T47D (cell line): ENCODE measurements at regions not wholly inside any gene's neighbourhood (a gene's known extent, or its start where the extent isn't known, plus 50 kb on each side); places are given as distances from the start of the nearest gene placed in this dataset.

ENCODE experiments used
- DNase-seq, 2 experiments: peaks; one replicate each; pipeline versions ENCODE4 v3.0.0 to v3.0.0-alpha.2; 2011 to 2012; ENCODE audit warnings: low read depth in 1 of 2, low spot score in 1 of 2
- JUND ChIP-seq: IDR thresholded peaks from 2 replicates; pipeline ENCODE4 v1.6.1; 2012; ENCODE audit warnings: low read depth
- in situ Hi-C: cut with HindIII; loops from 2 replicates; pipeline ENCODE4 v1.10.0; 2016; ENCODE audit warnings: low sequenced_read_pairs, low pct_unique_long_range_greater_than_20kb

GRCh38 chr3:87052499-87053260 lies 61.7 kb upstream of the VGLL3 start:
- in situ Hi-C loops, result no loop called here
- DNase-seq, result no peak

GRCh38 chr3:87047852-87048251 lies 56.9 kb upstream of the VGLL3 start:
- no peak for TF ChIP-seq JUND
- DNase-seq, result peak in 1 of 2 experiments; percentile 16
- in situ Hi-C loops, result no loop called here

More at GRCh38 chr3:87052499-87053260, 61.7 kb upstream of the VGLL3 start:
- no peak for TF ChIP-seq JUND

GRCh38 chr3:87046241-87046640 lies 55.3 kb upstream of the VGLL3 start:
- in situ Hi-C loops, result no loop called here
- DNase-seq, result no peak
- TF ChIP-seq JUND, result no peak

- in situ Hi-C loops, result no loop called here
These were observed 54.5 kb upstream of the VGLL3 start for GRCh38 chr3:87045473-87045872.

GRCh38 chr3:87044846-87045245 lies 53.9 kb upstream of the VGLL3 start:
- TF ChIP-seq JUND, result no peak
- in situ Hi-C loops, result no loop called here
- no peak for DNase-seq

More at GRCh38 chr3:87045473-87045872, 54.5 kb upstream of the VGLL3 start:
- no peak for DNase-seq
- TF ChIP-seq JUND, result no peak

- no peak for TF ChIP-seq JUND
- in situ Hi-C loops, result no loop called here
- no peak for DNase-seq
These were observed 53.5 kb upstream of the VGLL3 start for GRCh38 chr3:87044409-87044808.

GRCh38 chr3:87041191-87041590 lies 50.2 kb upstream of the VGLL3 start:
- TF ChIP-seq JUND, result no peak
- no peak for DNase-seq
- in situ Hi-C loops, result no loop called here
